Right cardiac atrium (tissue), 5 donors: ENCODE measurements at regions not wholly inside any gene's neighbourhood (a gene's known extent, or its start where the extent isn't known, plus 50 kb on each side); places are given as distances from the start of the nearest gene placed in this dataset.
"Not testable (repeated sequence)": the region's sequence is repeated elsewhere in the genome, so short reads cannot be mapped to it uniquely, and the experiment has no call there.

Experiments
- ATAC-seq, 2 donors: fragments of 200-7000 bp; cut with Tn5 transposase; one replicate each; pipeline versions ENCODE4 v1.8.0 to v1.9.1; 2020; ENCODE audit warnings: moderate library complexity in 2 of 2, mild to moderate bottlenecking in 1 of 2
- DNase-seq, 3 donors: peaks; one replicate each; pipeline ENCODE4 v3.0.0-alpha.2; 2020
- H3K27ac ChIP-seq: one replicate; pipeline ENCODE4 v1.5.1; 2013; ENCODE audit warnings: mild to moderate bottlenecking, low read length, control low read depth, moderate library complexity
- H3K27me3 ChIP-seq: one replicate; pipeline ENCODE4 v1.6.1; 2013; ENCODE audit not compliant: control insufficient read depth, insufficient read depth
- H3K4me1 ChIP-seq: one replicate; pipeline ENCODE4 v1.6.1; 2013; ENCODE audit warnings: low read length; ENCODE audit not compliant: control insufficient read depth, insufficient read depth
- H3K4me3 ChIP-seq: one replicate; pipeline ENCODE4 v1.5.1; 2013; ENCODE audit warnings: low read length, control low read depth
- H3K9me3 ChIP-seq: one replicate; pipeline ENCODE4 v1.6.1; 2013; ENCODE audit warnings: low read length; ENCODE audit not compliant: control insufficient read depth
- WGBS: extraction: QIAGEN DNeasy Blood & Tissue Kit; methylation state at CpG from one replicate; pipeline ENCODE4 v1.1.7; 2013; 5-methylcytosine and 5-hydroxymethylcytosine counted together
- intact Hi-C, 4 donors: fragments of 100-400 bp; cut with DNase I; formaldehyde crosslinking; loops; one replicate each; pipeline versions ENCODE4 v1.11.0 to v1.14.0; 2022 to 2023
- donor health status: healthy with polysubstance abuse.
- donor health status: DM: no; HTN: yes; CAD: no.
- donor health status: DM: no; HTN: no; CAD: no.
- donor health status: DM: no; HTN: yes; CAD: no; lungs with severe emphysema.
- donor health status: DM: yes; HTN: yes; CAD: no.

GRCh38 chrX:75673468-75673867 lies 111.6 kb downstream of the MAGEE2 start:
- no peak for ATAC-seq
- WGBS: 76% methylated on average over 2 of the region's 2 CpGs

GRCh38 chrX:75655627-75656026 lies 129.4 kb downstream of the MAGEE2 start:
- H3K4me3 ChIP-seq: no peak overlapping the region
- 82% methylated on average over 1 of the region's 1 CpG for WGBS
- DNase-seq (no peak), ATAC-seq (no peak)
- no peaks in the 10 kb centered on the region for H3K4me1 ChIP-seq
- H3K27ac ChIP-seq: no peak overlapping the region
- intact Hi-C loops: no loop called here
- H3K9me3 ChIP-seq: no peaks in the 10 kb centered on the region
- H3K27me3 ChIP-seq: no peaks in the 10 kb centered on the region

More at GRCh38 chrX:75673468-75673867, 111.6 kb downstream of the MAGEE2 start:
- no peak for DNase-seq
- no peaks in the 10 kb centered on the region for H3K27me3 ChIP-seq
- H3K4me3 ChIP-seq: no peak overlapping the region
- intact Hi-C loops: no loop called here
- H3K9me3 ChIP-seq: no peaks in the 10 kb centered on the region
- no peaks in the 10 kb centered on the region for H3K4me1 ChIP-seq
- H3K27ac ChIP-seq: no peak overlapping the region

GRCh38 chrX:75649829-75650228 lies 127.0 kb upstream of the ZDHHC15 start:
- intact Hi-C loops: no loop called here
- Histone ChIP-seq H3K9me3 (no peaks in the 10 kb centered on the region), H3K4me3 (no peak overlapping the region), H3K27me3 (no peaks in the 10 kb centered on the region), H3K27ac (no peak overlapping the region), H3K4me1 (no peaks in the 10 kb centered on the region)
- DNase-seq (no peak), ATAC-seq (no peak)
- WGBS: 74% methylated on average over 1 of the region's 1 CpG

GRCh38 chrX:75648803-75649588 lies 126.2 kb upstream of the ZDHHC15 start:
- 85% methylated on average over 16 of the region's 16 CpGs for WGBS
- ATAC-seq: no peak
- H3K9me3 ChIP-seq: no peaks in the 10 kb centered on the region
- H3K4me3 ChIP-seq: no peak overlapping the region
- no peaks in the 10 kb centered on the region for H3K27me3 ChIP-seq
- DNase-seq: no peak
- intact Hi-C loops: no loop called here
- no peak overlapping the region for H3K27ac ChIP-seq
- no peaks in the 10 kb centered on the region for H3K4me1 ChIP-seq

GRCh38 chrX:75642811-75643361 lies 120.0 kb upstream of the ZDHHC15 start:
- WGBS: 88% methylated on average over 3 of the region's 3 CpGs
- H3K9me3 ChIP-seq: no peaks in the 10 kb centered on the region
- no peak overlapping the region for H3K27ac ChIP-seq
- H3K4me3 ChIP-seq: no peak overlapping the region
- ATAC-seq (no peak), DNase-seq (no peak)
- intact Hi-C loops: no loop called here
- no peaks in the 10 kb centered on the region for H3K27me3 ChIP-seq
- H3K4me1 ChIP-seq: no peaks in the 10 kb centered on the region

- DNase-seq (no peak), ATAC-seq (no peak)
- no peaks in the 10 kb centered on the region for H3K27me3 ChIP-seq
- H3K4me1 ChIP-seq: no peaks in the 10 kb centered on the region
- no peak overlapping the region for H3K27ac ChIP-seq
- WGBS: 84% methylated on average over 3 of the region's 3 CpGs
- H3K4me3 ChIP-seq: no peak overlapping the region
- H3K9me3 ChIP-seq: no peaks in the 10 kb centered on the region
- intact Hi-C loops: no loop called here
These were observed 115.5 kb upstream of the ZDHHC15 start for GRCh38 chrX:75638332-75638731.

- H3K27ac ChIP-seq: no peak overlapping the region
- no peaks in the 10 kb centered on the region for H3K27me3 ChIP-seq
- no peak for DNase-seq
- intact Hi-C loops: no loop called here
- H3K9me3 ChIP-seq: no peaks in the 10 kb centered on the region
- H3K4me3 ChIP-seq: no peak overlapping the region
- WGBS: 51% methylated on average over 1 of the region's 1 CpG
- H3K4me1 ChIP-seq: no peaks in the 10 kb centered on the region
- no peak for ATAC-seq
These were observed 102.4 kb upstream of the ZDHHC15 start for GRCh38 chrX:75625232-75625631.

GRCh38 chrX:75623535-75623934 lies 100.7 kb upstream of the ZDHHC15 start:
- no peaks in the 10 kb centered on the region for H3K27me3 ChIP-seq
- no peak overlapping the region for H3K27ac ChIP-seq
- H3K9me3 ChIP-seq: no peaks in the 10 kb centered on the region
- DNase-seq: no peak
- WGBS: 69% methylated on average over 1 of the region's 1 CpG
- intact Hi-C loops: no loop called here
- no peak overlapping the region for H3K4me3 ChIP-seq
- ATAC-seq: no peak
- no peaks in the 10 kb centered on the region for H3K4me1 ChIP-seq

- intact Hi-C loops: no loop called here
- no peaks in the 10 kb centered on the region for H3K9me3 ChIP-seq
- H3K27ac ChIP-seq: no peak overlapping the region
- no peak for ATAC-seq
- no peak overlapping the region for H3K4me3 ChIP-seq
- WGBS: 59% methylated on average over 5 of the region's 5 CpGs
- no peak for DNase-seq
- no peaks in the 10 kb centered on the region for H3K4me1 ChIP-seq
- no peaks in the 10 kb centered on the region for H3K27me3 ChIP-seq
These were observed 86.6 kb upstream of the ZDHHC15 start for GRCh38 chrX:75609406-75609805.

- no peak for DNase-seq
- H3K4me1 ChIP-seq: no peaks in the 10 kb centered on the region
These were observed 81.0 kb upstream of the ZDHHC15 start for GRCh38 chrX:75603833-75604232.

GRCh38 chrX:75602022-75602421 lies 79.2 kb upstream of the ZDHHC15 start:
- H3K27ac ChIP-seq, intact Hi-C loops, H3K27me3 ChIP-seq, ATAC-seq, H3K9me3 ChIP-seq, H3K4me1 ChIP-seq, H3K4me3 ChIP-seq, DNase-seq: not testable (repeated sequence)
- WGBS: 96% methylated on average over 12 of the region's 12 CpGs

More at GRCh38 chrX:75603833-75604232, 81.0 kb upstream of the ZDHHC15 start:
- Histone ChIP-seq H3K9me3 (no peaks in the 10 kb centered on the region), H3K27ac (no peak overlapping the region), H3K4me3 (no peak overlapping the region), H3K27me3 (no peaks in the 10 kb centered on the region)
- ATAC-seq: no peak
- intact Hi-C loops: no loop called here
